GM23338 (cell line): ENCODE measurements at regions not wholly inside any gene's neighbourhood (a gene's known extent, or its start where the extent isn't known, plus 50 kb on each side); places are given as distances from the start of the nearest gene placed in this dataset.

Experiments used
- CREB1 ChIP-seq: fragments of 250-450 bp; sonication (Bioruptor Pico); IDR thresholded peaks from 2 replicates; pipeline ENCODE4 v1.5.0; 2020; ENCODE audit warnings: low read depth, mild to moderate bottlenecking, moderate library complexity
- CTCF ChIP-seq, 2 experiments: fragments of 200-600 bp in 1 of 2; sonication (generic) in 1 of 2; conservative IDR thresholded peaks; 2 replicates each; pipeline versions ENCODE4 v1.5.1 to v1.6.1; 2016 to 2017; ENCODE audit warnings: antibody characterized with exemption in 2 of 2, low read depth in 2 of 2, mild to moderate bottlenecking in 2 of 2, moderate library complexity in 1 of 2
- EZH2 ChIP-seq: fragments of 200-600 bp; sonication (generic); IDR thresholded peaks from one replicate; pipeline ENCODE4 v1.8.0; 2017; ENCODE audit warnings: antibody characterized with exemption, mild to moderate bottlenecking, low read depth; ENCODE audit not compliant: unreplicated experiment
- JUNB ChIP-seq: IDR thresholded peaks from one replicate; pipeline ENCODE4 v1.6.1; 2016; ENCODE audit warnings: antibody characterized with exemption; ENCODE audit not compliant: unreplicated experiment
- POLR2AphosphoS5 ChIP-seq: IDR thresholded peaks from 2 replicates; pipeline ENCODE4 v1.6.1; 2016; ENCODE audit warnings: antibody characterized with exemption, low read depth
- REST ChIP-seq: IDR thresholded peaks from one replicate; pipeline ENCODE4 v1.6.1; 2018; ENCODE audit warnings: antibody characterized with exemption; ENCODE audit not compliant: unreplicated experiment
- ZNF114 ChIP-seq: fragments of 250-450 bp; sonication (Bioruptor Pico); IDR thresholded peaks from 2 replicates; pipeline ENCODE4 v1.5.0; 2020; ENCODE audit warnings: mild to moderate bottlenecking, moderate library complexity
- ZNF331 ChIP-seq: fragments of 250-450 bp; sonication (Bioruptor Pico); IDR thresholded peaks from 2 replicates; pipeline ENCODE4 v1.5.0; 2020; ENCODE audit warnings: low read depth, mild to moderate bottlenecking, moderate library complexity

GRCh38 chr10:78976825-78977755 lies 91.7 kb upstream of the ZMIZ1 start:
- no peak for TF ChIP-seq POLR2AphosphoS5
- no peak for TF ChIP-seq CREB1
- TF ChIP-seq REST, result no peak
- no peak for TF ChIP-seq CTCF (conservative IDR thresholded peaks at IDR 0.05; ENCODE audit: low read depth in 2 of 2)
- no peak for TF ChIP-seq EZH2
- no peak for TF ChIP-seq ZNF331 (CRISPR knock-in tag)
- no peak for TF ChIP-seq ZNF114 (CRISPR knock-in tag)
- no peak for TF ChIP-seq JUNB
